GM21360 (cell line): ENCODE measurements at regions not wholly inside any gene's neighbourhood (a gene's known extent, or its start where the extent isn't known, plus 50 kb on each side); places are given as distances from the start of the nearest gene placed in this dataset.

Experiments used
- ATAC-seq: cut with Tn5 transposase; IDR thresholded peaks from one replicate; pipeline ENCODE4 v1.9.1; 2021; ENCODE audit warnings: mild to moderate bottlenecking, moderate library complexity; ENCODE audit not compliant: unreplicated experiment

DNA sequence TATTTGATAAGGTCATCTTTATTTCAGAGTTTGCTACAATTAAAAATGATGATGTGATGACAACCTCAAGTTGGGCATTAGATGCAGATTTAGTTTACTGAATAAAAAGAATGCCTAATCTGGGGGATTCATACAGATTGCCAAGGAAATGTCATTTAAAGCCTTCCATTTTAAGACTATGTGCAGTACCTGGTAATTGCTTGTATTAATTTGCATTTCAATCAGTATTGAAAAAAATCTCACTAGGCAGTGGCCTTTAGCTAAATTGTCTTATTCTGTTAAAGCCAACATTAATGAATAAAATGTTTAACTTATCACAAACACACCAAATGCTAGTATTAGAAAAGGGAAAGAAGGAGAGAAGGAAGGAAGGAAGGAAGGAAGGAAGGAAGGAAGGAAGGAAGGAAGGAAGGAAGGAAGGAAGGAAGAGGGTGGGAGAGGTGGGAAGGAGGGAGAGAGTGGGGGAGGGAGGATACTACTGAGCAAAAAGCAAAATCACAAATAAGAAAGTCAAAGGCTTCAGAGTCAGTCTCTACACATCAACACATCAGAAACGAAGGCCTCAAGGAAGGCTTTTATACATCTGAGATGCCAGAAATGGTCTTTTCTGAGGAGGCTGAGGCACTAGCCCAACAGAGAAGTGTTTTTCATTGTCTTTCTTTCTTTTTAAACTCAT, 271.1 kb upstream of the CLEC14A start:
- no peak for ATAC-seq

DNA sequence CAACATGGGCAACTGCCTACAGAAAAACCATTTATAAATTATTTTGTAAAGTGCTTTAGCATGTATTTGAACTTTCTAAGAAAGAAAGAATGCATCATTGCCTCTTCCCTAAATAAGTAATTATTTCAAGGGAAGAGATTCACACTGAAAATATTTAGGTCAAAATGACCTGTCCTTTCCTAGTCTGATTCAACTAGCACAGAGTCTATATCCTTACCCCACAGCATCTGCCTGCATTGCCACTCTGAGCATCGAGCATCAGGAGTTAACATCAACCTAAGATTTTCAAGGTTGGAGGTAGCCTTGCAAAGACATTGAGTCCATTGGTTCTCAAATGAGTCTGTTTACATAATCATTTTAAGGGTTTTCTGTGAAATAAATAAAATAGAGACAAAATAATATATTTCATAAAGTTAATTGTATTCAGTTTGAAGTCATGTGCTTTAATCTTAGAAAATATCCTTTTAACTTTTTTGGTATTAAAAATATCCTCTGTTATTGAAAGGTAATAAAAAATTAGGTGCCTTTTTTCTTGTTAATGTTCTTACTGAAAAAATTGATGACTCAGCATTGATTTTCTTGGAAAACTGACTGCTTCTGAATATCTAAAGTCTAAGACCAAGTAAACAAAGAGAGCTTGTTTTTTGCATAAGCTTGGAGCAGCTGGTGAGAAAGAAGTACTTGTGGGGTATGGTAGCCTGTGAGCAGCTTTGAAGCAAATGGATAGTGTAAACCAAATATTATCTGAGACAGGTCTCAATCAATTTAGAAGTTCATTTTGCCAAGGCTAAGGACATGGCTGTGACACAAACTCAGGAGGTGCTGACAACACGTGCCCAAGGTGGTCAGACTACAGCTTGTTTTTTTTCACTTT, 269.0 kb upstream of the CLEC14A start:
- no peak for ATAC-seq

DNA sequence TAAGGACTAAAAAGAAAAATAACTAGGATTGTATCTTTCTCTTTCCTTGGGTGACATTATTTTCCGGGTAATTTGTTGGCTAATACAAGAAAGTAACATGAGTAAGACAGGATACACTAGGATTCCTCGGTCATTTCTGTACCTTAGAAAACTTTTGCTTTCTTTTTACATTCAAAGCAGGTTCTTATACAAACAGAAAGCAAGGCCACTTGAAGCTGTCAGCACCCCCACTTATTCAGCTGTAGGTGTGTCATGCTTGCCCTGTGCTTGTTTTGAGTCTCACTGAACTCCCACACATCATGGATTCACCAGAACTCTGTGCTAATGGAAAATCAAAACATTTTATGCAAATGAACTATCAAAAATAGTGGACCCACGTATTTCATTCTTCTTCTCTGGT, 266.8 kb upstream of the CLEC14A start:
- ATAC-seq = no peak

DNA sequence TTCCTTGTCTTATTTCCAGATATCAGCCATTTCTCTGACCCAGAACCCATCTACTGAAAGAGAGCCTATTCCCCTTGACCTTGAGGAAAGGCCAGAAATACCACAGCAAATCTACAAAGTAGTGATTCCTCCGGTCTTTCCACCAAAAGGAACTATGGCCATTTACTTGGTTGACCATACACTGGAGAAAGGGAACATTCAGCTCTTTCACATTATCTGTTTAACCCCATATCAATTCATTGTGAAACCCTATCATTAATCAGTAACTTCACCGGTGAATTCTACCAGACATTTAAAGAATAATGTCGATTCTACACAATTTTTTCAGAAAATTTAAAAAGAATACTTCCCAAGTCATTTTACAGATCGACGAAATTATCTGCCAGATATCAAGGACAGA, 265.7 kb upstream of the CLEC14A start:
- ATAC-seq = no peak

DNA sequence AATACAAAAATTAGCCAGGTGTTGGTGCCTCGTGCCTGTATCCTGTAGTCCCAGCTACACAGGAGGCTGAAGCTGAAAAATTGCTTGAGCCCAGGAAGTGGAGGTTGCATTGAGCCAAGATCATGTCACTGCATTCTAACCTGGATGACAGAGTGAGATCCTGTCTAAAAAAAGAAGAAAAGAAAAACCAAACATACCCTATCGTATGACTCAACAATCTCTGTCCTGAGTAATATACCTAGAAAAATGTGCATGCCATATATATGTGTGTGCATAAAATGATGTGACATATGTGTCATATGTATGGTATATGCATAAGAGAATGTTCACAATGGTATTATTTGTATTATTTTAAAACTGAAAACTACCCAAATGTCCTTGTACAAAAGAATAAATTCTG, 261.5 kb upstream of the CLEC14A start:
- no peak for ATAC-seq

DNA sequence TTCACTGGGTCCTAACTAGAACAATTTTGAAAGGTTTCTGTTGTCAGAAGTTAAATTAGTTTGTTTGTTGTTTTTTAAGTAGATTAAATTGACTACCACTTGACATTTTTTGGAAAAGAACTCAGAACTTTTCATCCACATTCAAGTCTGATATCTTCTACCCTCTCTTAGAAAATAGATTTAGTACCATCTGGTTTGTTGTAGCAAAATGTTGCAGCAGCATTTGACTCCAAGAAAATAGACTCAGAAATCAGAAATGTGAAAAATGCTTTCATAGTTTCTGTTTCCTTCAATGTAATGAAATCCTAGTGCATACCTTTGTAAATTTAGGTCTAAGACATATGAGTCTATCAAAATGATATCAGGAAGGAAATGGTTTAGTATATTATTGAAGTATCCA, 256.3 kb upstream of the CLEC14A start:
- no peak for ATAC-seq

DNA sequence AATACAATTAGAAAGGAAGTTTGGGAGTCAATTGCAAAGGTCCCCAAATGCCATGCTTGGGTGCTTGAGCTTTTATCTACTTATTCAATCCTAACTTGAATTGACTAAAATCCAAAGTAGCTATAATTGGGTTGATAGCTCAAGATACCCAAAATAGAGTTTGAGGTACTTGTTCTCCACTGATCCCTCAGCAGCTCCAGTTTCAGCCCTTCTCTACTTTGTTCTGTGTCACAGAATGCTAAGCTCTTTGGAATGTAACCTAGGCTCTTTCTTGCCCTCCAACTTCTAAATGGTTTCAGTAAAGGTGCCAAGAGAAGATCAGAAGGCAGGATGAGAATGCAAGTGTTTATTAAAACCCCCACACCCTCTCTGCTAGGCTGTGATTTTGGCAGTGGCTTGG, 251.4 kb upstream of the CLEC14A start:
- ATAC-seq = no peak

DNA sequence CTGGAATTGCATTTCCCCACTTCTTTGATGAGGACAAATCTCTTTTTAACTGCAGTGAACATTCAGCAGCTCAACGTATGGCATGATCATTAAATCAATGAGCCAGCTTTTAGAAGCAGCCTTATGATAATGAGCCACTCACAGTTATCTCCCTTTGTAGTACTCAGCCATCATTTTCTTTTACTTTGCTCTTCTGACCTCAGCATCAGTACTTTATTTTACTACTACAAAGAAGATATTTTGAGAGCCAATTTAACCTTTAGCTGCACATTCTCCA, 250.0 kb upstream of the CLEC14A start:
- no peak for ATAC-seq

DNA sequence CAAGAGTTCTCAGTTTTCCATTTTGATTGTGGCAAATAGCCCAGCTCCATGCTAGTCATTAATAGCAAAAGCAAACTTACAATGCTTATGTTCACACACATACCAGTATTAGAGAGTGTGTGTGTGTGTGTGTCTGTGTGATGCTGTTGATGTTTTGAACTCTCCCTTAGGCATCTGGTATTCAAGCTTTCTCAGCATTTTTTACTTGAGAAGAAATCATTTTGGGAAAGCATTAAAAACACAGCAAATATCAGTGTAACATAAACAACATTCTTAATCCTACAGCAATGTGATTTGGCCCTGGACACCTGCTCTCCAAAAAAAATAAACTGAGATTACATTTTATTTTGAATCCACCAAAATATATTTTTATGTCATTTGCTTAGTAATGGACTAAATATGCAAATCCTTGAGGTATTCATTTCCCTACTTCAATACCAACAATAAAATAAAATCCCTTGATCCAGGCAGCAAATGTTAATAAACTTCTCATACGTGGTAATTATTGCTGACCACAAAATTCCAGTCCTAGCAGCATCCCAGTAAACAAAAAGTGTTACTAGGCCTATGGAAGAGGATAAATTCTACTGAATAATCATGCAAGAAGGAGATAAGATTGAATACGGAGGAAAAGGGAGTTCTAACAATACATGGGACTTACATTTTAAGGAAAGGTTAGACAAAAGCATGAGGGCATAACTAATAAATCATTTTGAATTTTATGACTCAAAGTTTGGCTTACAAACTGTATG, 249.5 kb upstream of the CLEC14A start:
- ATAC-seq = no peak

DNA sequence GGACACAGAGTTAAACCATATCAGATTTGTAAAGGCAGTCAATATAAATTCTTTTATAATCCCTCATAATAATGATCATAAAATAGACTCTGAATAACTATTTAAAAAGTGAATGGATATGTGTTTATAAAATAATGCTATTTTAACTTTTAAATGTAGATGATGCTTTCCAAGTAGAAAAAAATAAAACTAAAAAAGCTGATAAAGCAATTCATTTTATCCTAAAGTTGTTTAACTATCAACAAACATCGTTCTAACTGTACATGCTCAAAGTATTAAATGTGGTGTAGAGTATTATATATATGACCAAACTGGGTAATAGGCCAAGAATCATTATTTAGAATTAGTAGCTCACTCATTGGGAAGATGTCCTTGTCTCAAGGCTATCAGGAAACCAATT, 248.3 kb upstream of the CLEC14A start:
- no peak for ATAC-seq

DNA sequence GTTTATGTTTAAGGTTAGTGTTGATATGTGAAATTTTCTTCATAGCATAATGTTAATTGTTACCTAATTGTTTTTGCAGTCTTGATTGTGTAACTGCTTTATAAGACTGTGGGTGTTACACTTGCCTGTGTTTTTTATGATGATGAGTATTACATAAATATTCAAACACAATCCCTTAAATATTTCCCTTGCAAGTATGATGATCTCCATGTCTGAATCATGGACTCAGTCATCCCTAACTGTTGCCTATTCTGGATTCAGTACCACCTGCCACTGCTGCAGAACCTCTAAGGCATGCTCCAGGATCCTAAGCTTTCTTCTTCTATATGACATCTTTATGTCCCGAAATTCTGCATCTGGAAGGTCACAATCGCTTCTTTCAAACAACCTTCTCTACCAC, 246.3 kb upstream of the CLEC14A start:
- no peak for ATAC-seq

DNA sequence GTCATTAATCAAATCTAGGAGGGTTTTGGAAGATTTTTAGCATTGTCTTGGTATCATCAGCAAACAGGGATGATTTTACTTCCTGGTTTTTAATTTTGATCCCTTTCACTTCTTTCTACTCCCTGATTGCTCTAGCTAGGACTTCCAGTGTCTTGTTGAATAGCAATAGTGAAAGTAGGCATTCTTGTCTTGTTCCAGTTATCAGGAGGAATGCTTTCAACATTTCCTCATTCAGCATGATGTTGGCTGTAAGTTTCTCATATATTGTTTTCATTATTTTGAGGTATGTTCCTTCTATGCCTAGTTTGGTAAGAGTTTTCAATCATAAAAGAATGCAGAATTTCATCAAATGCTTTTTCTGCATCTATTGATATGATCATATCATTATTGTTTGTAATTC, 244.2 kb upstream of the CLEC14A start:
- ATAC-seq = no peak

DNA sequence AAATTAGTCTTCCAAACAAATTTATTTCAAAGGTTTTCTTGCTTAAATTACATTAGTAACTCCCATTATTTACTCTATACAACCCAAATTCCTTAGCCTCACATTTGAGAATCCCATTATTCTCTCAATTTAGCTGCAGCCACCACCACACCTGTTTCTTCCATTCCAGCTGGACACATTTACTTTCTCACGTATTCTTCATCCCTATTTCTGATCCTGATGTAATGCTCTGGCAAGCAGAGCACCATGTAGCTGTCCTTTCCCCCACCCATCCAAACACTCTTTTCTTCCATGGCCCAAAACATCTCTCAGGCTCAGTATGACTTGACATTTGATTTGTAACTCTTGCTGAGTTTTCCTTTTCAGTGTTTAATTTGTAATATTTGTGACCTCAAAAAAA, 240.2 kb upstream of the CLEC14A start:
- ATAC-seq = no peak

DNA sequence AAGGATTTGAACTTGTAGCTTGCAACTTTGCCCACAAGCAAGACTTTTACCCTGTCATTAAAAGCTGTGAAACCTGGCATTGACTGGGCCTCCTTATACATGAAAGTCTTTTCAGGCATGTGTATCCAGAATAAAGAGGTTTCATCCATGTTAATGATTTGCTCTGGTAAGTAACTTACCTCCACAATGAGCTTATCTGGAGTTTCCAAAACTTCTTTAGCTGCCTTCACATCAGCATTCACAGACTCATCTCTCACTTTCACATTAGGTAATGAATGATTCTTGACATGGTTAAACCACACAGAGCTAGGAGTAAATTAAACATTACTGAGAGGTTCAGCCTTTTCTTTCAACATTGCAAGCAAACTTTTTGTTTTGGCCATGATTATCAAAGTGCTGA, 234.4 kb upstream of the CLEC14A start:
- no peak for ATAC-seq

DNA sequence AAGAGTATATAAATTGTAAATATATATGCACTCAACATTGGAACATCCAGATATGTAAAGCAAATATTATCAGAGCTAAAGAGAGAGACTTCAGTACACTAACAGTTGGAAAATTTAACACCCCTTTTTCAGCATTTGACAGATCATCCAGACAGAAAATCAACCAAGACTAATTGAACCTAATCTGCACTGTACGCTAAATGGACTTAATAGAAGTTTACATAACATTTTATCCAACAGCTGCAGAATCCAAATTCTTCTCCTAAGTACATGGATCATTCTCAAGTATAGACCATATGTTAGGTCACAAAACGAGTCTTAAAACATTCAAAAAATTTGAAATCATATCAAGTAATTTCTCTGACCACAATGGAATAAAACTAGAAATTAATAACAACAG, 229.1 kb upstream of the CLEC14A start:
- ATAC-seq = no peak

DNA sequence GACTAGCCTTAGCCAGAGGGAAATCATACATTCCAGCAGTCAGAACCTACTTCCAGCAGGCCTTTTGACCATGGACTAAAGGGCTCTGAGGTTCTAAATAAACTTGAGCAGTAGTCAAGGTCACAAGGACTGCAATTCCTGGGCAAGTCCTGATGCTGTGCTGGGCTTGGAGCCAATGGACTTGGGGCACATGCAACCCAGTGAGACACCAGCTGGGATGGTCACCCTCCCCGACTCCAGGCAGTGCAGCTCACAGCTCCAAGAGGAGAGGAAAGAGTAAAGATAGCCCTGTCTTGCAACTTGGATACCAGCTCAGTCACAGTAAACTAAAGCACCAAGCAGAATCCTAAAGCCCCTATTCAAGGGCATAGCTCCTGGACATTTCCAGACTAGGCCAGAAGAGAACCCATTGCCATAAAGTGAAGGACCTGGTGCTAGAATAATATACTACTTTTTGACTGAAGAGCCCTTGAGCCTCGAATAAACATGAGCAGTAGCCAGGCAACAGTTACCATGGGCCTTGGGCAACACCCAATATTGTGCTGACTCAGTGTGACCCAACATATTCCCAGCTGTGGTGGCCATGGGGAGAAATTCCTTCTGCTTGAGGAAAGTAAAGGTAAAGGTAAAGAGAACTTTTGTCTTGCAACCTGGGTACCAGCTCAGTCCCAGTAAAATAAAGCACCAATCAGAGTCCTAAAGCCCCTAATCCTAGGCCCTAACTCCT, 226.2 kb upstream of the CLEC14A start:
- no peak for ATAC-seq

DNA sequence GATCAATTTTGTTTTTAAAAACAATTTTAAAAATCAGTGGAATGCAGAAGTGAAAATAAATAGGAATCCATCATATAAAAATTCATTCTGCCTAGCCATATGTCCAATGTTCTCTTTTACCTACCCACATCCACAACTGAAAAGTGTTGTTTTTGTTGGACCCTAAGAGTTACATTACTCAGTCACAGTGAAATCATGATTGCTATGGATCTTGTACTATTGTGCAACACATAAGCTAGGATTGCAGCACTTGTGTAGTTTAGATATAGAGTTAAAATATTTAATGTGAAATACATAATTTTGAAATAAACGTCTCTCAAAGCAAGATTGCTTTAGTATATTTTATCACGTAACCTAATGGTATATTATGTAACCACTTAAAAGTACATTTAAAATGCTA, 213.3 kb upstream of the CLEC14A start:
- ATAC-seq = no peak

DNA sequence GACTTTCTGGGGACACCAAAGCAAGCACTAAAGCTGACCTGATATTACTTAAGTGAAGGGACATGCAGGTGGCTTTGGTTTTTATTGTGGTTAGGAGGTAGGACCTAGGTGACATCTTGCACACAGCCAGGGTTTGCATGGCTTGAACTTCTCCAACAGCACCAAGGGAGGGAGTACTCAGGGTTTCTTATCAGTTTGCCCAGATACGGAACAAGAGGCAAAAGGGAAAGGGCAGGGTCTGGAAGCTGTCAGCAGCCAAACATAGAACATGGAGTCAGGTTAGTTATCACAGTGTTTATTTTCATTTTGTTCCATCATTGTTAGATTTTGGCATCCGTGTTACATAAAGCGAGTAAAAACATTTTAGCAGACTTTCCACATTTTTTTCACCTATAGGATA, 186.3 kb upstream of the CLEC14A start:
- no peak for ATAC-seq

DNA sequence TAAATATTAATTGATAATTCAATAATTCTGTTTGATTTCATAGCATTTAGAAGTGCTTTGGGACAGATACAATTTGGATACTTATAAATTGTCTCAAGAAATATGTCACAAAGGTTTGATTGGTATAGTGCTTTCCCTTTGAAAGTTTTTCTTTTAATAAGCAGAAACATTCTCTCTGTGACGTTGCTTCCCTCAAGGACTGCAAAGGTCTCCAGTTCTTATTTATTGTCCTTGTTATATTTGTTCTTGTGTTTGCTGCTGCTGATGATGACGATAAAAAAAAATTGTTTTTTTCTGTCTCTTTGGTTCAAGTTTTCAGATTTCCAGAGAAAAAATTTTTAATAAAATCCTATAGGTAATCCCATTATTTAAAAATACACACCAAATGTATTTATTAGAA, 176.3 kb upstream of the CLEC14A start:
- no peak for ATAC-seq

DNA sequence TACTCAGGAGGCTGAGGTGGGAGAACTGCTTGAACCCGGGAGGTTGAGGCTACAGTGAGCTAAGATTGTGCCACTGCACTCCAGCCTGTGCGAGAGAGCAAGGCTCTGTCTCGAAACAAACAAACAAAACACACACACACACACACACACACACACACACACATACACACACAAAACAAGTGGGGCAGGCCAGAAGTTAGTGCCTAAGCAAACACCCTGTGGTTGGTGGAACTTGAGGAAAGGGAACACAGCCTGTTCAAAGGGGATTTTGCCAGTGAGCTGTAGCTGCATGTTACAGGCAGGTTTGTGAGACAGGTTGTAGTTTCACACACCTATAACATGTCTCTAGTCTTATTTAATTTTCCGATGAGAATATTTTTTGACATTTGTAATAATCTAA, 175.3 kb upstream of the CLEC14A start:
- no peak for ATAC-seq

DNA sequence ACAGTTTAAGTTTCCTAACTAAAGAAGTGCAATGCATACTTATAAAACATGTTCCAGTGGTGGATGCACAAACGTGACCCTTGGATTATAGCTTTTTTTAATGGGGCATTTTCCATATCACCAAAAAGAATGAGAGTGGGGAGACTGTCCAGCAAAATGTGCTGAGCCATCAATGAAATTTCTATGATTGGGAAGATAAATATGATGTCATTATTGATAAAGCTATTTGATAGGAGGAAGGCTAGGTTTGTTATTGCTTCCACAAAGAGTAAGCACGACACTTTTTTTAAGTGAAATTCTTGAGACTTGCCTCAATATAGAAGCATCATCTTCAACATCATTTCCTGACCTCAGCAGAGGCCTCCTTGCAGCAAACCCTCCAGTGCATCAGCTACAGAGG, 174.6 kb upstream of the CLEC14A start:
- no peak for ATAC-seq
